Peyer's patch (tissue), 4 donors: ENCODE measurements at regions not wholly inside any gene's neighbourhood (a gene's known extent, or its start where the extent isn't known, plus 50 kb on each side); places are given as distances from the start of the nearest gene placed in this dataset.

Experiments
- POLR2A ChIP-seq, 2 donors: fragments of 450-650 bp; IDR thresholded peaks; one replicate each; pipeline ENCODE4 v1.5.1; 2017; ENCODE audit warnings: antibody characterized with exemption in 2 of 2, mild to moderate bottlenecking in 2 of 2, moderate library complexity in 2 of 2
- TF ChIP-seq, protein P1 (sequence below), 6 experiments: fragments of 450-650 bp in 4 of 6; fragments of 200-600 bp in 2 of 6; sonication (generic) in 1 of 6; IDR thresholded peaks; one replicate each; pipeline ENCODE4 v1.5.1; 2017 to 2019; ENCODE audit warnings: antibody characterized with exemption in 6 of 6, mild to moderate bottlenecking in 3 of 6, moderate library complexity in 1 of 6

DNA sequence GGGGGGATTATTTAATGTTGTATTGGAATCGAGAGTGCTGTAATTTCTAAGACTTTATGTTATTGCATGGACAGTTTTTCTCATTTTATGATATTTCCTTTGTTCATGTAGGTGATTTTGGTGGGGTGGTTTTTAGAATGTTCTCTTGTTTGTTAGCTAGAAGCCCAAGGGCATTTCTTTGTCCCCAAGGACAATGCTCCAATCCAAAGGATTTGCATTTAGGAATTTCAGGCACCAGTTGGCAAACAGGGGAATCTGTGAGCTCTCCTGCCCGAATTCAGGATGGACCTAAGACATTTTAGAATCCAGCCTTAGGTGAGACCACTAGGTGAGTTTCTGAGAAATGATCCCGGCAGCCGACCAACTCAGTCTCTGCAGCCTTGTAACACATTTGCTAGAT, 324.9 kb downstream of the KCNRG start:
- TF ChIP-seq, protein P1, sequence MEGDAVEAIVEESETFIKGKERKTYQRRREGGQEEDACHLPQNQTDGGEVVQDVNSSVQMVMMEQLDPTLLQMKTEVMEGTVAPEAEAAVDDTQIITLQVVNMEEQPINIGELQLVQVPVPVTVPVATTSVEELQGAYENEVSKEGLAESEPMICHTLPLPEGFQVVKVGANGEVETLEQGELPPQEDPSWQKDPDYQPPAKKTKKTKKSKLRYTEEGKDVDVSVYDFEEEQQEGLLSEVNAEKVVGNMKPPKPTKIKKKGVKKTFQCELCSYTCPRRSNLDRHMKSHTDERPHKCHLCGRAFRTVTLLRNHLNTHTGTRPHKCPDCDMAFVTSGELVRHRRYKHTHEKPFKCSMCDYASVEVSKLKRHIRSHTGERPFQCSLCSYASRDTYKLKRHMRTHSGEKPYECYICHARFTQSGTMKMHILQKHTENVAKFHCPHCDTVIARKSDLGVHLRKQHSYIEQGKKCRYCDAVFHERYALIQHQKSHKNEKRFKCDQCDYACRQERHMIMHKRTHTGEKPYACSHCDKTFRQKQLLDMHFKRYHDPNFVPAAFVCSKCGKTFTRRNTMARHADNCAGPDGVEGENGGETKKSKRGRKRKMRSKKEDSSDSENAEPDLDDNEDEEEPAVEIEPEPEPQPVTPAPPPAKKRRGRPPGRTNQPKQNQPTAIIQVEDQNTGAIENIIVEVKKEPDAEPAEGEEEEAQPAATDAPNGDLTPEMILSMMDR (IDR thresholded peaks at IDR 0.05): no peak
- no peak for TF ChIP-seq POLR2A (IDR thresholded peaks at IDR 0.05)
